ENCODE measurements at regions not wholly inside any gene's neighbourhood (a gene's known extent, or its start where the extent isn't known, plus 50 kb on each side); places are given as distances from the start of the nearest gene placed in this dataset.
"Not testable (repeated sequence)": the region's sequence is repeated elsewhere in the genome, so short reads cannot be mapped to it uniquely, and the experiment has no call there.

DNA sequence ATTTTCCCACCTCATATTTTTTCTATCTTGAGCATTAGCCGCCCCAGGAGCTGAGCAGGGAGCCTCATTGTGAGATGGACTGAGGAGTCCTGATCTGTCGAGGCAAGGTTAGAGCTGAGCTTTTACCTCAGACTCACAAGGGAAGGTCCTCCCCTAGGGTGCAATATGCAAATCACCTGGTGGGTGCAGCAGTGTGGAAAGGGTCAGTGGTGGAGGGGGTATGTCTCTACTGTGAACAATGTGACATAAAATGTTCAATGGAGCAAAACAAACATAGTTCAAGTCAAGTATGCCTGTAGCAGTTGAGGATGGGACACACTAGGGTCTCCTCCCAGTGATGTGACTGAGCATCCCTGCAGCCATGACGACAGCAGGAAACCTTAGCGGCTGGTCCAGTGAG is 219.2 kb downstream of the ANKRD36 start:
- TF ChIP-seq, protein P1, sequence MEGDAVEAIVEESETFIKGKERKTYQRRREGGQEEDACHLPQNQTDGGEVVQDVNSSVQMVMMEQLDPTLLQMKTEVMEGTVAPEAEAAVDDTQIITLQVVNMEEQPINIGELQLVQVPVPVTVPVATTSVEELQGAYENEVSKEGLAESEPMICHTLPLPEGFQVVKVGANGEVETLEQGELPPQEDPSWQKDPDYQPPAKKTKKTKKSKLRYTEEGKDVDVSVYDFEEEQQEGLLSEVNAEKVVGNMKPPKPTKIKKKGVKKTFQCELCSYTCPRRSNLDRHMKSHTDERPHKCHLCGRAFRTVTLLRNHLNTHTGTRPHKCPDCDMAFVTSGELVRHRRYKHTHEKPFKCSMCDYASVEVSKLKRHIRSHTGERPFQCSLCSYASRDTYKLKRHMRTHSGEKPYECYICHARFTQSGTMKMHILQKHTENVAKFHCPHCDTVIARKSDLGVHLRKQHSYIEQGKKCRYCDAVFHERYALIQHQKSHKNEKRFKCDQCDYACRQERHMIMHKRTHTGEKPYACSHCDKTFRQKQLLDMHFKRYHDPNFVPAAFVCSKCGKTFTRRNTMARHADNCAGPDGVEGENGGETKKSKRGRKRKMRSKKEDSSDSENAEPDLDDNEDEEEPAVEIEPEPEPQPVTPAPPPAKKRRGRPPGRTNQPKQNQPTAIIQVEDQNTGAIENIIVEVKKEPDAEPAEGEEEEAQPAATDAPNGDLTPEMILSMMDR (IDR thresholded peaks at IDR 0.05): not testable (repeated sequence)
- not testable (repeated sequence) for TF ChIP-seq POLR2A, EP300 (IDR thresholded peaks at IDR 0.05)
